ENCODE measurements at regions not wholly inside any gene's neighbourhood (a gene's known extent, or its start where the extent isn't known, plus 50 kb on each side); places are given as distances from the start of the nearest gene placed in this dataset.

DNA sequence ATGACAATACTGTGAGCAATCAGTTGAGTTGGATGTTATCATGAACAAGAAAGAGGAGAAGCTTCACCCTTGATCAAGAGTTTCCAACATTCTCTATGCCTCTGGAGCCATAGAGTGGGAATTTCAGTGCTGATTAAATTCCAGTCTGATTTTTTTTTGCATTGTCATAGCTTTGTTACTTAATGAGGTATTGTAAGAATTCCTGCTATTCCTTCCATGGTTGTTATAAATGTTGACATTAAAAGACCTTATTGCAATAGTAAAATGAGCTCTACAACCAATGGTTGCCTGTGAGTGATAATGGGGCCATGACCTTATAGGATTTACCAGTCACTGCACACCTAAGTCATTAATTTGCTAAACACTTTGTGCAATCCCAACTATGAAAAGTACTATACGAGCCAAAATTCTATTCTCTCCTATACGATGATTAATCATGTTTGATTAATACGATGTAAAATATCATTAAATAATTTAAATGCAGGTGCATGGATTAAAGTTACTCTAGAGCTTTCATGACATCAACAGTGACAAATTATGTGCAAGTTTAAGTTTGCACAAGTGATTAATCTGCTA, 353.2 kb upstream of the KLF6 start:
- no peaks in the 10 kb centered on the region for H3K27me3 ChIP-seq (ENCODE audit: control insufficient read depth, insufficient read depth, low read length)
- H3K36me3 ChIP-seq (ENCODE audit: control insufficient read depth, insufficient read depth, low read length) = no peaks in the 10 kb centered on the region
- H3K9me3 ChIP-seq (ENCODE audit: control insufficient read depth, low read length) = no peaks in the 10 kb centered on the region
- no peaks in the 10 kb centered on the region for H3K4me1 ChIP-seq (ENCODE audit: control insufficient read depth, insufficient read depth, low read length)
- H3K4me3 ChIP-seq (ENCODE audit: low read length) = no peak overlapping the region
- no peak overlapping the region for H3K9ac ChIP-seq (ENCODE audit: low read length)

DNA sequence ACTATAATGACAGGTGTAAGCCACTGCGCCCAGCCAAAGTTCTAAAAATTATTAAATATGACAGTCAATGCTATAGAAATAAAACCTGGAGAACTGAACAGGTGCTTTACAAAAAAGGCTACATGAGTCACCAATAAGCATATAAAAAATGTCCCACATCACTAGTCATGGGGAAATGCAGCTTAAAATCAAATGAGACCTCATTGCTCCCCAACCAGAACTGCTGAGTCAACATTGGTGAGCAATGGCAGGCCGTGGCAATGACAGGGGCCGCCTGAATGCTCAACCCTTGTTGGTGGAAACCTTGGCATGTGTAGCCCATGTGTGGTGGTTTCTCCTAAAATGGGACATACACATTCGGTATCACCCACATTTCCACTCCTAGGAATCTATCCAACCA, 352.3 kb upstream of the KLF6 start:
- Histone ChIP-seq H3K27me3 (ENCODE audit: control insufficient read depth, insufficient read depth, low read length) (no peaks in the 10 kb centered on the region), H3K9ac (ENCODE audit: low read length) (no peak overlapping the region), H3K4me3 (ENCODE audit: low read length) (no peak overlapping the region), H3K4me1 (ENCODE audit: control insufficient read depth, insufficient read depth, low read length) (no peaks in the 10 kb centered on the region), H3K36me3 (ENCODE audit: control insufficient read depth, insufficient read depth, low read length) (no peaks in the 10 kb centered on the region), H3K9me3 (ENCODE audit: control insufficient read depth, low read length) (no peaks in the 10 kb centered on the region)

DNA sequence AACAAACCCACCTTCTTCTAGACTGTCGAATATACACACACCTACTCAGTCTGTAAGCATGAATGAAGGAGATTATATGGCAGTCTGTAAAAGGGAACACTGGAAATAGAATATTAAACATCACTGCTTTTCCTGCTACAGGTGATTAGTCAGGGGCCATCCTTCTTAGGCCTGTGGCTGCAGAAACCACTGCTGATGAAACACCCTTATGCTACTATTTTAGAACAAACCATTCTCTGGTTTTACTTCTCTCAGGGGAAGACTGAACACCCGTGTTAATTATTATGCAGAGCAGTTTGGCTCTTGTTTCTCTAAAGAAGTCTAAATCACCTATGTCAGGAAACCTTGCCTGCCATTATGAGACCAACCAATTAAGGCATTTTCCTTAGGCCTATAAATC, 351.1 kb upstream of the KLF6 start:
- Histone ChIP-seq H3K9ac (ENCODE audit: low read length) (no peak overlapping the region), H3K4me3 (ENCODE audit: low read length) (no peak overlapping the region), H3K9me3 (ENCODE audit: control insufficient read depth, low read length) (no peaks in the 10 kb centered on the region), H3K27me3 (ENCODE audit: control insufficient read depth, insufficient read depth, low read length) (no peaks in the 10 kb centered on the region), H3K4me1 (ENCODE audit: control insufficient read depth, insufficient read depth, low read length) (peaks cover 2% of the 10 kb centered on the region), H3K36me3 (ENCODE audit: control insufficient read depth, insufficient read depth, low read length) (no peaks in the 10 kb centered on the region)

GRCh38 chr10:4132216-4132556, 347.2 kb upstream of the KLF6 start:
- no peak overlapping the region for H3K9ac ChIP-seq (ENCODE audit: low read length)
- H3K4me3 ChIP-seq (ENCODE audit: low read length) = no peak overlapping the region
- H3K36me3 ChIP-seq (ENCODE audit: control insufficient read depth, insufficient read depth, low read length) = no peaks in the 10 kb centered on the region
- no peaks in the 10 kb centered on the region for H3K27me3 ChIP-seq (ENCODE audit: control insufficient read depth, insufficient read depth, low read length)
- no peaks in the 10 kb centered on the region for H3K9me3 ChIP-seq (ENCODE audit: control insufficient read depth, low read length)
- H3K4me1 ChIP-seq (ENCODE audit: control insufficient read depth, insufficient read depth, low read length) = peaks cover 36% of the 10 kb centered on the region

GRCh38 chr10:4131407-4132215, 346.6 kb upstream of the KLF6 start:
- Histone ChIP-seq H3K4me1 (ENCODE audit: control insufficient read depth, insufficient read depth, low read length) (peaks cover 36% of the 10 kb centered on the region), H3K9ac (ENCODE audit: low read length) (no peak overlapping the region), H3K4me3 (ENCODE audit: low read length) (no peak overlapping the region), H3K36me3 (ENCODE audit: control insufficient read depth, insufficient read depth, low read length) (no peaks in the 10 kb centered on the region), H3K9me3 (ENCODE audit: control insufficient read depth, low read length) (peaks cover under 1% of the 10 kb centered on the region), H3K27me3 (ENCODE audit: control insufficient read depth, insufficient read depth, low read length) (no peaks in the 10 kb centered on the region)

DNA sequence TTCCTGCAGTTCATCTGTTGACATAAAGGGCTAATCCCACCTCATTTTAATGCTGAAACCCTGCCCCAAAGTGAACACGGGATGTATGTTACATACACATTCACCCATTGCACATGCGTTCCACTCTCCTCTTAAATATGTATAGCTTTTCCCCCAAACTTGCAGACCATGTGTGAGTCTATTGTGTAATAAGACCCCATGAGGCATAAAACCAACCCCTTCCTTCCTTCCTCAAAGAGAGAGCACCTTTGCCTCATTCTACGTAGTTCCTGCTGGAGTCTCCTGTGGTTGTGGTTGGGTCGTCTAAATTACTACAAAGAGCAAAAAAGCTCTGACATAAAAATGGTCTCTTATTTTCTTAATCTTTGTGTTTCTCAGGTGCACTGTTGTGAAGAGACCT, 345.7 kb upstream of the KLF6 start:
- H3K9me3 ChIP-seq (ENCODE audit: control insufficient read depth, low read length) = peaks cover 6% of the 10 kb centered on the region
- H3K4me1 ChIP-seq (ENCODE audit: control insufficient read depth, insufficient read depth, low read length) = peaks cover 36% of the 10 kb centered on the region
- no peak overlapping the region for H3K9ac ChIP-seq (ENCODE audit: low read length)
- H3K4me3 ChIP-seq (ENCODE audit: low read length) = no peak overlapping the region
- no peaks in the 10 kb centered on the region for H3K27me3 ChIP-seq (ENCODE audit: control insufficient read depth, insufficient read depth, low read length)
- H3K36me3 ChIP-seq (ENCODE audit: control insufficient read depth, insufficient read depth, low read length) = no peaks in the 10 kb centered on the region

DNA sequence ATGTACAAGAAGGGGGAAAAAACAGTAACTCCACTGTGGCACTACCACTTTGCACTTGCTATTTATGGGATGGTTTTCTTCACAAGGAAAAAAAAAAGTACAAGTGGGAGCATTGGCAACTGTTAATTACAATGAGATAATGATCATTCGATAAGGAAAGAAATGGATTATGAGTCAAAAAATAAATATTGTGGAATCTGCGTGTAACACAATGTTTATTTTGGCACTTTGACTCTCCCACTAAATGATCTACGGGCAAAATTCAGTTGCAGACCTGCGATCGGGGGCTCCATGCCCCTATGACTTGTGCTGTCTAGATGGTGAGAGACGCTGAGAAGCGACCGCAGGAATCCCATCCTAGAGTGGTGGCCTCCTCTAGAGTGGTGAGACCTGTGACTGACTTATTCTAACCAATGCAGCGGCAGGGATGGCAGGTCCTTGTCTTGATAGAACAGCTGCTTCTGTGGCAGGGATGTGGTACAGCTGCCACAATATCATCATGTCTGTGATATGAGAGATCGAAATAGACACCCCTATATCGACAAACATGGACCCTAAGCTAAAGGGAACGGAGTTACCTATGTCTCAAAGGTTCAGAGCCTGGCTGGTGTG, 345.0 kb upstream of the KLF6 start:
- H3K9me3 ChIP-seq (ENCODE audit: control insufficient read depth, low read length) = peaks cover 6% of the 10 kb centered on the region
- H3K4me3 ChIP-seq (ENCODE audit: low read length) = no peak overlapping the region
- H3K9ac ChIP-seq (ENCODE audit: low read length) = no peak overlapping the region
- peaks cover 36% of the 10 kb centered on the region for H3K4me1 ChIP-seq (ENCODE audit: control insufficient read depth, insufficient read depth, low read length)
- H3K27me3 ChIP-seq (ENCODE audit: control insufficient read depth, insufficient read depth, low read length) = no peaks in the 10 kb centered on the region
- no peaks in the 10 kb centered on the region for H3K36me3 ChIP-seq (ENCODE audit: control insufficient read depth, insufficient read depth, low read length)

- Histone ChIP-seq H3K36me3 (ENCODE audit: control insufficient read depth, insufficient read depth, low read length) (no peaks in the 10 kb centered on the region), H3K4me1 (ENCODE audit: control insufficient read depth, insufficient read depth, low read length) (peaks cover 37% of the 10 kb centered on the region), H3K27me3 (ENCODE audit: control insufficient read depth, insufficient read depth, low read length) (no peaks in the 10 kb centered on the region), H3K9ac (ENCODE audit: low read length) (no peak overlapping the region), H3K9me3 (ENCODE audit: control insufficient read depth, low read length) (peaks cover 6% of the 10 kb centered on the region), H3K4me3 (ENCODE audit: low read length) (no peak overlapping the region)
Observed at GRCh38 chr10:4127518-4128315, 342.7 kb upstream of the KLF6 start.

- Histone ChIP-seq H3K9me3 (ENCODE audit: control insufficient read depth, low read length) (peaks cover 6% of the 10 kb centered on the region), H3K4me1 (ENCODE audit: control insufficient read depth, insufficient read depth, low read length) (peaks cover 48% of the 10 kb centered on the region)
Observed at GRCh38 chr10:4125776-4126175, 340.8 kb upstream of the KLF6 start.

DNA sequence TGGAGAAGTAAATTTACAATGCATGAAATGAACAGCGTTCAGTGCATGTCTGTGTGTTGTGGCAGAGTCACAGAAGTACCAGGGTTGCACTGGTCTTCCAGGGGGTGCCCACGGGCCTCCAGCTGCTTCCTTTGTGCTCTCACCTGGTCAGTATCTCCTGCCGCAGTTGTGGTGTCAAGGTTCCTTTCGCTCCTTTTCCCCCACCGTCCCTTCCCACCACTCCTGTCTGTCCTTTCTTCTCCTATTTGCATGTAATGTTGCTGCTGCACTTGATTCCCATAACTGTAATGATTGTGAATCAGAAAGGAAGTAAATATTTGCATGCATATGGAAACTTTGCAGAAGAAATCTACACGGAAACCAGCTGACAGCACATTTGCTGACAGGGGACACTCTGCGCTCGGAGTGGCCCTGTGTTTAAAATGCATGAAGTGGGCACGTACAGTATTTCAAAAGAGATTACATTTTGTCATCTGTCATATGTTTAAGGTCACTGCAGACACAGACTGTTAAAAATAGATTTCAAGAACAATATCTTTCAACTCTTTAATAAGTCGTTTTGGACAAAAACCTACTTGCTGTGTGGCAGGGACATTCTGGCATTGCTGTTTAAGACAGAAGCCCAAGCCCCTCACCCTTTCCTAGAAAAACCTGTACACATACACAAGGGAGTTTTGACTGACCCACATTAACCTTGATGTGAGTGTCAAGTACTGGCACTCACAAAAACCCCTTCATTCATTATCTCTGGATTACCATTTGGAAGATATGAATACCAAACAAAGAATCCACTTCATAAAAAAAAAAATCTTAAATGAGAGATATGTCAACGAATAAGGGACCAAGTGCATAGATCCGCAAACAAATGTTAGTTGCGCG, 336.7 kb upstream of the KLF6 start:
- H3K4me1 ChIP-seq (ENCODE audit: control insufficient read depth, insufficient read depth, low read length) = peaks cover 18% of the 10 kb centered on the region
- H3K9me3 ChIP-seq (ENCODE audit: control insufficient read depth, low read length) = peaks cover 6% of the 10 kb centered on the region
- H3K27me3 ChIP-seq (ENCODE audit: control insufficient read depth, insufficient read depth, low read length) = no peaks in the 10 kb centered on the region
- H3K4me3 ChIP-seq (ENCODE audit: low read length) = peak overlapping the region; percentile 6
- H3K9ac ChIP-seq (ENCODE audit: low read length) = peak overlapping the region; percentile 56
- no peaks in the 10 kb centered on the region for H3K36me3 ChIP-seq (ENCODE audit: control insufficient read depth, insufficient read depth, low read length)

More at GRCh38 chr10:4125776-4126175, 340.8 kb upstream of the KLF6 start:
- no peak overlapping the region for H3K9ac ChIP-seq (ENCODE audit: low read length)
- H3K27me3 ChIP-seq (ENCODE audit: control insufficient read depth, insufficient read depth, low read length) = no peaks in the 10 kb centered on the region
- H3K36me3 ChIP-seq (ENCODE audit: control insufficient read depth, insufficient read depth, low read length) = no peaks in the 10 kb centered on the region
- H3K4me3 ChIP-seq (ENCODE audit: low read length) = no peak overlapping the region

DNA sequence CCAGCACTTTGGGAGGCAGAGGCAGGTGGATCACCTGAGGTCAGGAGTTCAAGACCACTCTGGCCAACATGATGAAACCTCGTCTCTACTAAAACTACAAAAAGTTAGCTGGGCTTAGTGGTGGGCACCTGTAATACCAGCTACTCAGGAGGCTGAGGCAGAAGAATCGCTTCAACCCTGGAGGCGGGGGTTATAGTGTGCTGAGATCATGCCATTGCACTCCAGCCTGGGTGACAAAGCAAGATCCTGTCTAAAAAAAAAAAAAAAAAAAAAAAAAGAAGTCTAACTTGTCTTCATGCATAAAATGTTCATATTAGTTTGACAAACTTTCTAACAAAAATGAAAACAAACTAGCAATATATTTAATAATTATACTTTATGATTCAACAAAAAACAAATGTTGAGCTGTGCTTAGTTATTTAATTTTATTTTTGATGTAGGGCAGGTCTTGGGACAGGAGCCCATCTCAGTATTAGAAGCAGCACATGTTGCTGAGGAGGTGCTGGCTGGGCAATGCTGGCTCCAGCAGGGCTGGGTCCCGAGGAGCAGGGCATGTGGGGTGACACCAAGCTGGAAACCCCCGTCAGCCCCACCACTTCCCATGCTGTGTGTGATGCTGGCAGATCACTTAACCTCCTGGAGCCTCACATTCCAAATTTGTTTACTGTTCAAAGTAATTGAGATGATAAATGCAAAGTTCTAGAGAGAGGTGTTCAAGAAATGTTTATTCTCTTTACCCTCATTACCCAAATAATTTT, 335.3 kb upstream of the KLF6 start:
- Histone ChIP-seq H3K36me3 (ENCODE audit: control insufficient read depth, insufficient read depth, low read length) (no peaks in the 10 kb centered on the region), H3K27me3 (ENCODE audit: control insufficient read depth, insufficient read depth, low read length) (no peaks in the 10 kb centered on the region), H3K9me3 (ENCODE audit: control insufficient read depth, low read length) (no peaks in the 10 kb centered on the region), H3K4me3 (ENCODE audit: low read length) (no peak overlapping the region), H3K4me1 (ENCODE audit: control insufficient read depth, insufficient read depth, low read length) (peaks cover 18% of the 10 kb centered on the region), H3K9ac (ENCODE audit: low read length) (no peak overlapping the region)
